ENCODE measurements at regions not wholly inside any gene's neighbourhood (a gene's known extent, or its start where the extent isn't known, plus 50 kb on each side); places are given as distances from the start of the nearest gene placed in this dataset.
"Not testable (repeated sequence)": the region's sequence is repeated elsewhere in the genome, so short reads cannot be mapped to it uniquely, and the experiment has no call there.

DNA sequence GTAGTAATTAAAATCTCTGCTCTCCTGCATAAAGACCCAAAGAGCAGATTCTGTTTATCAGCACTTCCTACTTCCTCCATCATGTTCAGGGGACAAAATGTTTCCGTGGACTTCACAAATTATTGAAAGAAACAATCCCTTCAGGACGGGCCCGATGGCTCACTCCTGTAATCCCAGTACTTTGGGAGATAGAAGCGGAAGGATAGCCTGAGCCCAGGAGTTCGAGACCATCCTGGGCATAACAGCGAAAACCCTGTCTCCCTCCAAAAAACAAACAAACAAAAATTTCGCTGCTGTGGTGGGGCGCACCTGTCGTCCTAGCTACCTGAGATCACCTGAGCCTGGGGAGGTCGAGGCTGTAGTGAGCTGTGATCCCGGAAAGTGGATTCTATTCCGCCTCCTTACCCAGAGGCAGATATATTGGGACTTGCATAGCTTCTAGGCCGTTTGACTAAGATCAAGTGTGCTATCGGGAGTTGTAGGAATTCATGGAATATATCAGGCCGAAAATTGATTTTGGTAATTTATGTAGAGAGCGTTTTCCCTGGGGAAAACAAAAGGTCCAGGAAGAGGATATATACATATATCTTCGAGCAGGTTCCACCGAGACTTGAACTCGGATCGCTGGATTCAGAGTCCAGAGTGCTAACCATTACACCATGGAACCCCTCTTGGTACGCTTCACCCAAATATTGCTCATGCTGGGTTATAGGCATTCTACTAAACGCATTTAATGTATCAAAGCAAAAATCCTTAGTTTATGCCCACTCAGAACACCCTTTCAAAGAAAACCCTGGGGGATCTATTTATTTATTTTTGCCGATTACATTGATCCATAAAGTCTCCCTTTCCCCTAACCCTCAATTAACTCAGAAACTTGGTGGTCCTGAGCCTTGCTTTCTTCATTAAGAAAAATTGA lies 74.5 kb upstream of the ZNF184 start:
- DNase-seq (ENCODE audit: low spot score, unreplicated experiment), result no peak
- peaks cover 76% of the 10 kb centered on the region for H3K27me3 Mint-ChIP-seq
- TF ChIP-seq, protein P1, sequence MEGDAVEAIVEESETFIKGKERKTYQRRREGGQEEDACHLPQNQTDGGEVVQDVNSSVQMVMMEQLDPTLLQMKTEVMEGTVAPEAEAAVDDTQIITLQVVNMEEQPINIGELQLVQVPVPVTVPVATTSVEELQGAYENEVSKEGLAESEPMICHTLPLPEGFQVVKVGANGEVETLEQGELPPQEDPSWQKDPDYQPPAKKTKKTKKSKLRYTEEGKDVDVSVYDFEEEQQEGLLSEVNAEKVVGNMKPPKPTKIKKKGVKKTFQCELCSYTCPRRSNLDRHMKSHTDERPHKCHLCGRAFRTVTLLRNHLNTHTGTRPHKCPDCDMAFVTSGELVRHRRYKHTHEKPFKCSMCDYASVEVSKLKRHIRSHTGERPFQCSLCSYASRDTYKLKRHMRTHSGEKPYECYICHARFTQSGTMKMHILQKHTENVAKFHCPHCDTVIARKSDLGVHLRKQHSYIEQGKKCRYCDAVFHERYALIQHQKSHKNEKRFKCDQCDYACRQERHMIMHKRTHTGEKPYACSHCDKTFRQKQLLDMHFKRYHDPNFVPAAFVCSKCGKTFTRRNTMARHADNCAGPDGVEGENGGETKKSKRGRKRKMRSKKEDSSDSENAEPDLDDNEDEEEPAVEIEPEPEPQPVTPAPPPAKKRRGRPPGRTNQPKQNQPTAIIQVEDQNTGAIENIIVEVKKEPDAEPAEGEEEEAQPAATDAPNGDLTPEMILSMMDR (IDR thresholded peaks at IDR 0.05; ENCODE audit: unreplicated experiment), result no peak
- H3K36me3 Mint-ChIP-seq (ENCODE audit: insufficient read depth), result no peaks in the 10 kb centered on the region
- no peaks in the 10 kb centered on the region for H3K9me3 Mint-ChIP-seq (ENCODE audit: low read depth)
- H3K4me1 Mint-ChIP-seq (ENCODE audit: low read depth), result peaks cover 11% of the 10 kb centered on the region
- peak overlapping the region; percentile 73 for H3K4me3 Mint-ChIP-seq (ENCODE audit: low read depth)
- peak overlapping the region; percentile 90 for H3K27ac Mint-ChIP-seq

DNA sequence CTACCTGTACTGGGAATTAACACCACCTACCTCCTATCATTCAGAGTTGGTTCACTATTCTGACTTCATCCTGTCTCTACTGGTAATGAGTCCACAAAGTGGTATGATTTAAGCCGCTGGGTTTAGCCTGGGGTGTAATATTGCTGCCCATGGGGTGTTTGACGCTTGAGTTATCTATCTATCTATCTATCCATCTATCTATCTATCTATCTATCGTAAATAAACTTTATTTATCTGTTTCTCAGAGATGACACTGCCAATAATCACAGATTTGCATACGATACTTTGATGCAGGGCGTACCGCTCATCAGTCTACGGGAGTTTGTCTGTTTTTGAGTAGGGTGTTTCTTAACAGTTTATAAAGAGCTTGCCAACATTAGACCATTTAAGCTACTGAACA lies 73.6 kb upstream of the ZNF184 start:
- Mint-ChIP-seq H3K4me1 (ENCODE audit: low read depth) (peaks cover 11% of the 10 kb centered on the region), H3K27ac (no peak overlapping the region), H3K36me3 (ENCODE audit: insufficient read depth) (no peaks in the 10 kb centered on the region), H3K27me3 (peaks cover 80% of the 10 kb centered on the region), H3K4me3 (ENCODE audit: low read depth) (no peak overlapping the region), H3K9me3 (ENCODE audit: low read depth) (no peaks in the 10 kb centered on the region)
- TF ChIP-seq, protein P1 (IDR thresholded peaks at IDR 0.05; ENCODE audit: unreplicated experiment), result no peak
- no peak for DNase-seq (ENCODE audit: low spot score, unreplicated experiment)

DNA sequence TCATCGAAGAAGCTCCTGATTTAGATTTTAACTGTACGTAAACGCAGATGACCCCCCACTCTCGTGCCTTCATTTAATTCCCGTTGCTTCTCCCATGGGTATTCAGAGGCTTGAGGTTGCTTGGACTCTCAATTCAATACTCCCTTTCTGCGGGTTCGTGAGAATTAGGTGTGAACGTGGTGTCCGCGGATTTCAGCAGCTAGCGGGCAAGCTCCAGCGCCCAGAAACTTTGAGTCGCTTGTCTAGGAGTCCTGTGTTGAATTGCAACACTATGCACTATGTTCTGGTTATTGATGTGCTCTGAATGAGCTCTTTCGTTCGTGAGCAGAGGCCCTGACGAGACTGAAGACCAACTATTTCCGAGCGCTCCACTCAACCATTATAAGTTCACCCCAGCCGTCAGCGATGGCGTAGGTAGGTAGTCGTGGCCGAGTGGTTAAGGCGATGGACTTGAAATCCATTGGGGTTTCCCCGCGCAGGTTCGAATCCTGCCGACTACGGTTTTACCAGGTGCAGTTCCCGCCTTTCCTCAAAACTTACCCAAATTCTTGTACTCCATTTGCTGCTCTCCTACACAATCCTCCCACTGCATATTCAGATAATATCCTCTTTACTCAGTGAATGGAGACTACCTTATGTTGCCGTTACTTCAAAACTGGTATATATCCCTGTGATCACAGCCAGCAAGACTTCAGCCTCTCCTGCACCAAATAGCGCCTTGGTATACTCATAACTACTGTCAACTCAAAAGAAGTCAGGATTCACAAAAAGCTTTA lies 72.6 kb upstream of the ZNF184 start:
- H3K4me3 Mint-ChIP-seq (ENCODE audit: low read depth), result peak overlapping the region; percentile 69
- H3K9me3 Mint-ChIP-seq (ENCODE audit: low read depth), result no peaks in the 10 kb centered on the region
- DNase-seq (ENCODE audit: low spot score, unreplicated experiment), result no peak
- H3K27me3 Mint-ChIP-seq, result peaks cover 83% of the 10 kb centered on the region
- H3K36me3 Mint-ChIP-seq (ENCODE audit: insufficient read depth), result no peaks in the 10 kb centered on the region
- TF ChIP-seq, protein P1 (IDR thresholded peaks at IDR 0.05; ENCODE audit: unreplicated experiment), result no peak
- peak overlapping the region; percentile 17 for H3K27ac Mint-ChIP-seq
- peaks cover 11% of the 10 kb centered on the region for H3K4me1 Mint-ChIP-seq (ENCODE audit: low read depth)

DNA sequence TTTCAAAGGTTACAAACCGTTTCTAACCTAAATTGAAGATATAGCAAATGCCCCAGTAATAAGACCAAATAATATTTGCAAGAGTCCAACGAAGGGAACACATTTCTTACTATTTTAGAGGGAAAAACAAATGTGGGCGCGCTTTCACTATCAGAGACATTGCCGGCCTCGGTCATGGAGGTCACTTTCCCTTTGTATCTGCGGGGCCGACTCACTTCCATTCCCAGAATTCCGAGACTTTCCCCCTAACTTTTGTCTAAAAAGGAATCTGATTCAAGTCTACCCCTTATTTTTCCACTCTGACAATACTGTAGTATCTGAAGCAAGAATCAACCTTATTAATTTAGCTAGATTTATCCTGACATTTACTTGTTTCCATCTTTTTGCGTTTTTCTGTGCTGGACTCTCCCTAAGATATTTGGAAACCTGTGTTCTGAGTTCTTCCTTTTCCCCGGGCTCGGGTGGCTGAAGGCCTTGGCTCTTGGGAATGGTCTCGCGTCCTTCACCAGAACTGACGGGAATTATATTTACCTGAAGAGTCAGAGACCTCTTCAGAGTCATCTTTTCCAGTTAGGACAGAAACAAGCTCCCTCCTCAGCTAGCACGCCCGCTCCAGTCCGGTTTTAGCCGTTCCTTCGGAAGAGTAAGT lies 71.8 kb upstream of the ZNF184 start:
- Mint-ChIP-seq H3K27me3 (peaks cover 85% of the 10 kb centered on the region), H3K27ac (peak overlapping the region; percentile 17), H3K4me3 (ENCODE audit: low read depth) (peak overlapping the region; percentile 69), H3K36me3 (ENCODE audit: insufficient read depth) (no peaks in the 10 kb centered on the region), H3K4me1 (ENCODE audit: low read depth) (peaks cover 11% of the 10 kb centered on the region), H3K9me3 (ENCODE audit: low read depth) (no peaks in the 10 kb centered on the region)
- TF ChIP-seq, protein P1 (IDR thresholded peaks at IDR 0.05; ENCODE audit: unreplicated experiment), result no peak
- DNase-seq (ENCODE audit: low spot score, unreplicated experiment), result no peak

DNA sequence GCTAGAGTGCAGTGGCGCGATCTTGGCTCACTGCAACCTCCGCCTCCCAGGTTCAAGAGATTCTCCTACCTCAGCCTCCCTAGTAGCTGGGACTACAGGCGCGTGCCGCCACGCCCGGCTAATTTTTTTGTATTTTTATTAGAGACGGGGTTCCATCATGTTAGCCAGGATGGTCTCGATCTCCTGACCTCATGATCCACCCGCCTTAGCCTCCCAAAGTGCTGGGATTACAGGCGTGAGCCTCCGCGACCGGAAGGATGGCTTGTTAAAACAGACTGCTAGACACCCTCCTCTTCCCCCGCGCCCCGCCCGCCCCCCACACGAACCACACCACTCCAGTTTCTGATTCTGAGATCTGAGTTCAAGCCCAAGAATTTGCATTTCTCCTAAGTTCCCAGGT lies 71.2 kb upstream of the ZNF184 start:
- not testable (repeated sequence) for H3K27ac Mint-ChIP-seq; H3K9me3 Mint-ChIP-seq (ENCODE audit: low read depth); DNase-seq (ENCODE audit: low spot score, unreplicated experiment); H3K4me3 Mint-ChIP-seq (ENCODE audit: low read depth); H3K36me3 Mint-ChIP-seq (ENCODE audit: insufficient read depth)
- Mint-ChIP-seq H3K27me3 (peaks cover 85% of the 10 kb centered on the region), H3K4me1 (ENCODE audit: low read depth) (peaks cover 11% of the 10 kb centered on the region)

Data from progenitor cell of endocrine pancreas (in vitro differentiated cells).